GM12865 (cell line): ENCODE measurements at regions not wholly inside any gene's neighbourhood (a gene's known extent, or its start where the extent isn't known, plus 50 kb on each side); places are given as distances from the start of the nearest gene placed in this dataset.

Experiments
- DNase-seq: peaks from one replicate; pipeline ENCODE4 v3.0.0; 2010; ENCODE audit warnings: low read depth
- H3K4me3 ChIP-seq: 2 replicates; pipeline ENCODE4 v1.5.1; 2011; ENCODE audit warnings: mild to moderate bottlenecking, low read depth, low read length, control low read depth
- CTCF ChIP-seq: IDR thresholded peaks from 2 replicates; pipeline ENCODE4 v1.5.1; 2011; ENCODE audit warnings: low read length, control low read depth, low read depth, inconsistent platforms; ENCODE audit not compliant: insufficient read depth; ENCODE audit errors: missing control alignments

GRCh38 chr2:224162122-224162521, 123.0 kb upstream of the SERPINE2 start:
- no peak overlapping the region for H3K4me3 ChIP-seq
- DNase-seq: no peak
- TF ChIP-seq CTCF: no peak

GRCh38 chr2:224161712-224162111, 122.6 kb upstream of the SERPINE2 start:
- no peak for DNase-seq
- no peak for TF ChIP-seq CTCF
- H3K4me3 ChIP-seq: no peak overlapping the region

GRCh38 chr2:224160917-224161316, 121.8 kb upstream of the SERPINE2 start:
- no peak for TF ChIP-seq CTCF
- DNase-seq: no peak
- H3K4me3 ChIP-seq: no peak overlapping the region

GRCh38 chr2:224159345-224159928, 120.4 kb upstream of the SERPINE2 start:
- no peak for DNase-seq
- no peak for TF ChIP-seq CTCF
- no peak overlapping the region for H3K4me3 ChIP-seq

- H3K4me3 ChIP-seq: no peak overlapping the region
- no peak for TF ChIP-seq CTCF
These were observed 119.7 kb upstream of the SERPINE2 start for GRCh38 chr2:224158831-224159230.

GRCh38 chr2:224158061-224158460, 119.0 kb upstream of the SERPINE2 start:
- DNase-seq: no peak
- no peak overlapping the region for H3K4me3 ChIP-seq
- no peak for TF ChIP-seq CTCF

More at GRCh38 chr2:224158831-224159230, 119.7 kb upstream of the SERPINE2 start:
- DNase-seq: no peak

GRCh38 chr2:224157655-224158054, 118.6 kb upstream of the SERPINE2 start:
- no peak for DNase-seq
- H3K4me3 ChIP-seq: no peak overlapping the region
- TF ChIP-seq CTCF: no peak
